GM13976 (cell line): ENCODE measurements at regions not wholly inside any gene's neighbourhood (a gene's known extent, or its start where the extent isn't known, plus 50 kb on each side); places are given as distances from the start of the nearest gene placed in this dataset.

ENCODE experiments used
- DNase-seq: peaks from one replicate; pipeline ENCODE4 v3.0.0; 2012; ENCODE audit warnings: low spot score
- in situ Hi-C: fragments of 300-500 bp; cut with MboI; formaldehyde crosslinking; loops from one replicate; pipeline ENCODE4 v1.12.0; 2022; ENCODE audit warnings: low sequenced_read_pairs, mixed read lengths, inconsistent platforms; ENCODE audit not compliant: unreplicated experiment
- TF ChIP-seq, protein P1 (sequence below): IDR thresholded peaks from 2 replicates; pipeline ENCODE4 v1.5.1; 2012; ENCODE audit warnings: borderline replicate concordance, mild to moderate bottlenecking; ENCODE audit not compliant: insufficient read depth; ENCODE audit errors: extremely low read depth, missing control alignments, control extremely low read depth

DNA sequence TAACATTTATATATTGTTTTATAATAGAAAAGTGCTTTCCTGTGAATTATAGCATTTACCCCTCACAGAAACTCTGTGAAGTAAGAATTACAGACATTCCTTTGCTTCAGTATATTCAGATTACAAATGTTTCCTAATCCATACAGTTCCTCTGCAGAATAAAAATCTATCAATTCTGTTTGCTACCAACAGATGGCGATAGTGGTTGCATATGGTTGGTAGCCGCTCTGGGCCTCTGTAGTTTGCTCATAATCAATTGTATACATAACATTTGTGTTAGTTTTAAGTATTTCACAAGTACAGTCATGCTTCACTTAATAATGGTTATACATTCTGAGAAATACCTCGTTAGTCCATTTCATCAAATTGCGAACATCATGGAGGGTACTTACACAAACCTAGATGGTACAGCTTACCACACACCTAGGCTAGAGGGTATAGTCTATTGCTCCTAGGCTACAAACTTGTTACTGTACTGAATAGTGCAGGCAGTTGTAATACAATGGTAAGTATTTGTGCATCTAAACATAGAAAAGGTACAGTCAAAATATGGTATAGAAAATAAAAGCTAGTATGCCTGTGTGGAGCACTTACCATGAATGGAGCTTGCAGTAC lies 94.4 kb upstream of the STEAP4 start:
- TF ChIP-seq, protein P1, sequence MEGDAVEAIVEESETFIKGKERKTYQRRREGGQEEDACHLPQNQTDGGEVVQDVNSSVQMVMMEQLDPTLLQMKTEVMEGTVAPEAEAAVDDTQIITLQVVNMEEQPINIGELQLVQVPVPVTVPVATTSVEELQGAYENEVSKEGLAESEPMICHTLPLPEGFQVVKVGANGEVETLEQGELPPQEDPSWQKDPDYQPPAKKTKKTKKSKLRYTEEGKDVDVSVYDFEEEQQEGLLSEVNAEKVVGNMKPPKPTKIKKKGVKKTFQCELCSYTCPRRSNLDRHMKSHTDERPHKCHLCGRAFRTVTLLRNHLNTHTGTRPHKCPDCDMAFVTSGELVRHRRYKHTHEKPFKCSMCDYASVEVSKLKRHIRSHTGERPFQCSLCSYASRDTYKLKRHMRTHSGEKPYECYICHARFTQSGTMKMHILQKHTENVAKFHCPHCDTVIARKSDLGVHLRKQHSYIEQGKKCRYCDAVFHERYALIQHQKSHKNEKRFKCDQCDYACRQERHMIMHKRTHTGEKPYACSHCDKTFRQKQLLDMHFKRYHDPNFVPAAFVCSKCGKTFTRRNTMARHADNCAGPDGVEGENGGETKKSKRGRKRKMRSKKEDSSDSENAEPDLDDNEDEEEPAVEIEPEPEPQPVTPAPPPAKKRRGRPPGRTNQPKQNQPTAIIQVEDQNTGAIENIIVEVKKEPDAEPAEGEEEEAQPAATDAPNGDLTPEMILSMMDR, result no peak
- in situ Hi-C loops, result no loop called here
- no peak for DNase-seq

GRCh38 chr7:88399696-88400240 lies 93.1 kb upstream of the STEAP4 start:
- in situ Hi-C loops, result no loop called here

GRCh38 chr7:88399036-88399435 lies 92.3 kb upstream of the STEAP4 start:
- in situ Hi-C loops, result no loop called here
- no peak for DNase-seq
- TF ChIP-seq, protein P1, result no peak

More at GRCh38 chr7:88399696-88400240, 93.1 kb upstream of the STEAP4 start:
- no peak for DNase-seq
- TF ChIP-seq, protein P1, result no peak

DNA sequence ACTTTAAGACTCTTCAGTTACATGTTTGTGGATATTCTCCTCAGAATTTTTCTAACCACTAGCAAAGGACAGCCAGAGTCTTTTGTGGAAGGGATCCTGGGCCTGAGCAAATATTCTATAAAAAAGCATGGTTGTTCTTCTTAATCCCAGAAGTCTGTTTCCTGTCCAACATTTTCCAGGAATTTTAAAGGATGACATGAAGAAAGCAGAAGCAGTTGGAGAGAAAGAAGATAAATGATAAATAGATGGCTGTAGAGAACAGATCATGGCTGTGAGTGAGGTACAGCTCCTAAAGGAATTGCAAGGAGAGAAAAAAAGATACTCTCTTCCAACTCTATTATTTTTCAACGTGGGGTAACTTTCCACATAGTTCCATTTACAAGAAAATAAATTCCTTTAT lies 91.8 kb upstream of the STEAP4 start:
- TF ChIP-seq, protein P1, result no peak
- in situ Hi-C loops, result no loop called here
- DNase-seq, result no peak

- DNase-seq, result no peak
- TF ChIP-seq, protein P1, result no peak
- in situ Hi-C loops, result no loop called here
Observed at GRCh38 chr7:88396948-88397322, 90.2 kb upstream of the STEAP4 start.

DNA sequence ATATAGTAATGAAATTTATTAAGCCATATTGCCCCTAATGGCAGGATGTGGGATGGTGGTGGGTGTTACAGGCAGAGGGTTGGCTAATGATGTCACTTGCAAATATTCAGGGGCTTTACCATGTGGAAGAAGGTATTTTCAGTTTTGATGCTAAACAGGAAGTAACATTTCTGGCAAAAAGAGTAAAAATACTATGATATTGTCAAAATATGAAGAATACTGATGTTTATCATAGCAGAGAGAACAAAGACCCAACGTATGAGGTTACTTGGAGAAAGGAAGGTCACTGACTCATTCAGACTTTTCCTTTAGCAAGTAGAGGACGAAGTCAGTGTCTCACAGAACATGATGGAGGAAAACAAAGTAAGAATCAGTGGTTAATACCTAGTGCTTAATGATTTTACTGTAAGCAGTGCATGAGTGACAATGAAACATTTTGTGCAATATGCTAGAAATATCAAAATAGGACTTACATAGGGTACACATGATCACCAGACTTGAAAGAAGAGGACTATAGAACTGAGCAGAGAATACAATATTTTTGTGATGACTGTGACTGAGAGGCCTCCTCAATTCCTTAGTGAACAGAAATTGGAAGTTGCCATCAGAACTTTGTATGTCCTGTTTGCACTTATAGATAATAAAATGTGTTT lies 89.7 kb upstream of the STEAP4 start:
- in situ Hi-C loops, result no loop called here
- TF ChIP-seq, protein P1, result no peak
- DNase-seq, result no peak
